ENCODE measurements at regions not wholly inside any gene's neighbourhood (a gene's known extent, or its start where the extent isn't known, plus 50 kb on each side); places are given as distances from the start of the nearest gene placed in this dataset.

- DNase-seq, result peak in 1 of 2 donors; percentile 33
These were observed 51.7 kb upstream of the TUT7 start for GRCh38 chr9:86405926-86406325.

DNA sequence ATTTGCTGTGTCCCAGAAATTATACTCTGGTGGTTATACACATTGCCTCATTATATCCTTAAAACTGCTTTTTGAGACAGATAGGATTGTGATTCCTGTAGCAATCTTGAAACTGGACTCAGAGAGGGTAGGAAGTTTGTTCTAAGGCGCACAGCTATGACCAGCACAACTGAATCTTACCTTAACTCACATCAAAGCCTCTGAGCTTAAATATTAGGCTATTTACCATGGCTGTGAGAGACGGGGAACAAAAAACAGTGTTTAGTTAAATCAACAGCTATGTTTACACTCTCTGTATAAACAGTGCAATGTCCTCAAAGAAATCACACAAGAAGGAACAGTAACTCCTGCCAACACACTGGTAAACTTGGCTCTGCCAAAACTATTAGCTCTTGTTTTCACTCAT, 50.9 kb upstream of the TUT7 start:
- DNase-seq, result peak in 1 of 2 donors; percentile 4

All from hippocampal formation (tissue), 2 donors.